H1 (cell line): ENCODE measurements at regions not wholly inside any gene's neighbourhood (a gene's known extent, or its start where the extent isn't known, plus 50 kb on each side); places are given as distances from the start of the nearest gene placed in this dataset.

Source experiments
- CTCF ChIA-PET: fragments of 300-600 bp; sonication (Branson Sonifier 250); formaldehyde crosslinking; loops from one replicate; lab custom pipeline; 2021; ENCODE audit not compliant: partially characterized antibody; lab: Charles Lee
- POLR2A ChIA-PET: fragments of 300-600 bp; sonication (Branson Sonifier 250); formaldehyde crosslinking; loops from one replicate; lab custom pipeline; 2021; ENCODE audit warnings: inconsistent platforms; ENCODE audit not compliant: partially characterized antibody; lab: Charles Lee
- DNase-seq, 2 experiments: peaks; one replicate each; pipeline versions ENCODE4 v3.0.0 to v3.0.0-alpha.2; 2010 to 2022; ENCODE audit warnings: low spot score in 2 of 2, low read depth in 1 of 2, mixed read lengths in 1 of 2
- FAIRE-seq: peaks from 2 replicates; lab custom pipeline; 2011; peaks lifted over from hg19 to GRCh38; lab: Jason Lieb, UNC
- H2AFZ ChIP-seq: 2 replicates; pipeline ENCODE4 v1.8.1; 2012; ENCODE audit warnings: low read length, inconsistent platforms
- H2AK5ac ChIP-seq: 2 replicates; pipeline ENCODE4 v1.6.1; 2013; ENCODE audit warnings: low read depth, low read length
- H2BK120ac ChIP-seq: replicated peaks from 2 replicates; pipeline ENCODE3; 2013; ENCODE audit warnings: low read depth, low read length, inconsistent platforms
- H2BK12ac ChIP-seq: 2 replicates; pipeline ENCODE4 v1.6.1; 2013; ENCODE audit warnings: low read depth, low read length
- H2BK15ac ChIP-seq: 2 replicates; pipeline ENCODE4 v1.6.1; 2013; ENCODE audit warnings: low read length
- H2BK20ac ChIP-seq: 2 replicates; pipeline ENCODE4 v1.6.1; 2013; ENCODE audit warnings: low read length
- H2BK5ac ChIP-seq: 2 replicates; pipeline ENCODE4 v1.6.1; 2013; ENCODE audit warnings: low read depth, low read length
- H3K14ac ChIP-seq: 2 replicates; pipeline ENCODE4 v1.6.1; 2013; ENCODE audit warnings: inconsistent platforms; ENCODE audit not compliant: insufficient read length
- H3K18ac ChIP-seq: 2 replicates; pipeline ENCODE4 v1.6.1; 2013; ENCODE audit warnings: low read length; ENCODE audit errors: extremely low read depth
- H3K23ac ChIP-seq: 2 replicates; pipeline ENCODE4 v1.6.1; 2013; ENCODE audit warnings: inconsistent platforms; ENCODE audit not compliant: insufficient read length
- H3K23me2 ChIP-seq: 2 replicates; pipeline ENCODE4 v1.6.1; 2013; ENCODE audit warnings: low read depth, low read length
- H3K27ac ChIP-seq: 2 replicates; pipeline ENCODE4 v1.6.1; 2011; ENCODE audit warnings: low read depth, low read length, inconsistent platforms
- H3K27me3 ChIP-seq, 4 experiments: replicated peaks in 1 of 4; 1 replicate in 1 of 4; 2 replicates in 3 of 4; pipeline versions ENCODE4 v1.6.1 to v1.8.1; 2011 to 2013; ENCODE audit warnings: low read length in 3 of 4, mild to moderate bottlenecking in 3 of 4, inconsistent platforms in 2 of 4, mixed read lengths in 2 of 4, moderate library complexity in 1 of 4; ENCODE audit not compliant: control insufficient read depth in 3 of 4, insufficient read depth in 3 of 4; ENCODE audit errors: extremely low read depth in 1 of 4
- H3K36me3 ChIP-seq, 4 experiments: 2 replicates each; pipeline versions ENCODE4 v1.6.1 to v1.8.1; 2011 to 2013; ENCODE audit warnings: mild to moderate bottlenecking in 4 of 4, low read length in 3 of 4, moderate library complexity in 2 of 4, control low read depth in 1 of 4, inconsistent platforms in 1 of 4; ENCODE audit not compliant: insufficient read depth in 4 of 4, control insufficient read depth in 2 of 4
- H3K4ac ChIP-seq: replicated peaks from 2 replicates; pipeline ENCODE3; 2013; ENCODE audit warnings: low read length, low read depth, mixed read lengths, inconsistent platforms; ENCODE audit not compliant: insufficient read length
- H3K4me1 ChIP-seq, 4 experiments: replicated peaks in 1 of 4; 1 replicate in 1 of 4; 2 replicates in 3 of 4; pipeline versions ENCODE4 v1.6.1 to v1.8.1; 2011 to 2013; ENCODE audit warnings: low read length in 3 of 4, inconsistent platforms in 2 of 4, mixed read lengths in 1 of 4; ENCODE audit not compliant: insufficient read depth in 4 of 4, control insufficient read depth in 3 of 4
- H3K4me2 ChIP-seq, 2 experiments: 2 replicates each; pipeline versions ENCODE4 v1.6.1 to v1.8.1; 2011 to 2013; ENCODE audit warnings: low read depth in 2 of 2, low read length in 2 of 2, control low read depth in 1 of 2, inconsistent platforms in 1 of 2, mild to moderate bottlenecking in 1 of 2; ENCODE audit not compliant: insufficient read depth in 1 of 2
- H3K4me3 ChIP-seq, 4 experiments: fragments of 200-600, 300-600 bp in 1 of 4; sonication (generic), shearing (Covaris generic), sonication (Bioruptor Twin) in 1 of 4; 2 replicates each; pipeline versions ENCODE4 v1.5.1 to v1.8.1; 2011 to 2016; ENCODE audit warnings: low read length in 4 of 4, low read depth in 3 of 4, control low read depth in 2 of 4, inconsistent platforms in 2 of 4, mild to moderate bottlenecking in 2 of 4, mixed read lengths in 1 of 4, moderate library complexity in 1 of 4; ENCODE audit not compliant: insufficient read depth in 2 of 4; ENCODE audit errors: extremely low read depth in 1 of 4
- H3K56ac ChIP-seq: replicated peaks from 2 replicates; pipeline ENCODE3; 2013; ENCODE audit warnings: low read depth, mild to moderate bottlenecking, mixed read lengths, low read length, inconsistent platforms; ENCODE audit not compliant: insufficient read length
- H3K79me1 ChIP-seq: 2 replicates; pipeline ENCODE4 v1.6.1; 2013; ENCODE audit warnings: low read depth, low read length, control low read depth
- H3K79me2 ChIP-seq, 2 experiments: 2 replicates each; pipeline versions ENCODE4 v1.6.1 to v1.8.1; 2012 to 2013; ENCODE audit warnings: low read length in 2 of 2, mild to moderate bottlenecking in 2 of 2, inconsistent platforms in 1 of 2; ENCODE audit not compliant: insufficient read depth in 2 of 2, control insufficient read depth in 1 of 2
- H3K9ac ChIP-seq, 4 experiments: replicated peaks in 1 of 4; 1 replicate in 1 of 4; 2 replicates in 3 of 4; pipeline versions ENCODE4 v1.6.1 to v1.8.1; 2011 to 2013; ENCODE audit warnings: low read depth in 3 of 4, low read length in 3 of 4, control low read depth in 2 of 4, mild to moderate bottlenecking in 2 of 4, moderate library complexity in 2 of 4, inconsistent platforms in 1 of 4; ENCODE audit errors: extremely low read depth in 1 of 4
- H3K9me3 ChIP-seq, 2 experiments: 2 replicates each; pipeline versions ENCODE4 v1.6.1 to v1.8.1; 2012 to 2013; ENCODE audit warnings: mild to moderate bottlenecking in 2 of 2, moderate library complexity in 2 of 2, control low read depth in 1 of 2, inconsistent platforms in 1 of 2, low read depth in 1 of 2, low read length in 1 of 2, mixed read lengths in 1 of 2; ENCODE audit not compliant: insufficient read depth in 2 of 2
- H4K20me1 ChIP-seq, 2 experiments: replicated peaks in 1 of 2; 2 replicates each; pipeline versions ENCODE3 to v1.8.1; 2011 to 2013; ENCODE audit warnings: inconsistent platforms in 2 of 2, low read length in 2 of 2, mild to moderate bottlenecking in 1 of 2; ENCODE audit not compliant: insufficient read depth in 2 of 2, control insufficient read depth in 1 of 2
- H4K5ac ChIP-seq: 2 replicates; pipeline ENCODE4 v1.6.1; 2013; ENCODE audit warnings: low read length, low read depth, mixed read lengths, inconsistent platforms; ENCODE audit not compliant: insufficient read length
- H4K8ac ChIP-seq: 2 replicates; pipeline ENCODE4 v1.8.0; 2013; ENCODE audit warnings: mild to moderate bottlenecking, moderate library complexity, low read length, inconsistent platforms; ENCODE audit not compliant: insufficient read depth; ENCODE audit errors: extremely low read depth
- H4K91ac ChIP-seq: replicated peaks from 2 replicates; pipeline ENCODE3; 2013; ENCODE audit warnings: low read length, mixed read lengths, inconsistent platforms; ENCODE audit not compliant: insufficient read length
- ASH2L ChIP-seq: fragments of 200-600, 300-600 bp; sonication (generic); IDR thresholded peaks from one replicate; pipeline ENCODE4 v1.7.1; 2017; ENCODE audit warnings: low read length
- CBX8 ChIP-seq: fragments of 300-800, 300-1000 bp; sonication (generic); IDR thresholded peaks from 2 replicates; pipeline ENCODE4 v1.7.1; 2016; ENCODE audit warnings: low read depth, low read length, borderline replicate concordance
- CEBPB ChIP-seq: IDR thresholded peaks from 2 replicates; pipeline ENCODE4 v1.6.1; 2012; ENCODE audit warnings: low read depth, low read length
- CHD1 ChIP-seq: IDR thresholded peaks from 2 replicates; pipeline ENCODE4 v1.6.1; 2012; ENCODE audit warnings: low read depth, low read length, improper control_type of control experiment
- CREB1 ChIP-seq: IDR thresholded peaks from 2 replicates; pipeline ENCODE4 v1.6.1; 2012; ENCODE audit warnings: inconsistent platforms
- CTBP2 ChIP-seq: IDR thresholded peaks from 2 replicates; pipeline ENCODE4 v1.7.0; 2011; ENCODE audit warnings: borderline replicate concordance, mild to moderate bottlenecking, moderate library complexity, mixed read lengths, low read length; ENCODE audit not compliant: insufficient read depth, insufficient read length
- GTF2F1 ChIP-seq: IDR thresholded peaks from 2 replicates; pipeline ENCODE4 v1.6.1; 2012; ENCODE audit warnings: low read depth, low read length, improper control_type of control experiment, borderline replicate concordance
- NANOG ChIP-seq: IDR thresholded peaks from 2 replicates; pipeline ENCODE4 v1.6.1; 2011; ENCODE audit warnings: low read length, low read depth, mild to moderate bottlenecking, inconsistent platforms; ENCODE audit not compliant: insufficient read depth, poor library complexity, severe bottlenecking
- POLR2A ChIP-seq, 2 experiments: IDR thresholded peaks; 1 replicate in 1 of 2; 2 replicates in 1 of 2; pipeline ENCODE4 v1.6.1; 2011; ENCODE audit warnings: low read depth in 2 of 2, low read length in 2 of 2, mild to moderate bottlenecking in 2 of 2; ENCODE audit errors: control extremely low read depth in 1 of 2
- RAD21 ChIP-seq, 2 experiments: IDR thresholded peaks in 1 of 2; conservative IDR thresholded peaks in 1 of 2; 2 replicates each; pipeline ENCODE4 v1.6.1; 2011; ENCODE audit warnings: low read depth in 2 of 2, low read length in 2 of 2, improper control_type of control experiment in 1 of 2, inconsistent platforms in 1 of 2, mild to moderate bottlenecking in 1 of 2, moderate library complexity in 1 of 2
- TAF7 ChIP-seq: optimal IDR thresholded peaks from 2 replicates; pipeline ENCODE3; 2011; ENCODE audit warnings: low read depth, mild to moderate bottlenecking, inconsistent platforms, low read length, moderate library complexity, borderline replicate concordance
- TEAD4 ChIP-seq: IDR thresholded peaks from 2 replicates; pipeline ENCODE4 v1.6.1; 2012; ENCODE audit warnings: low read depth, low read length, inconsistent platforms, mixed read lengths
- WGBS, 2 experiments: shearing (Covaris generic) in 1 of 2; methylation state at CpG; one replicate each; pipeline versions ENCODE4 v1.1.6 to v1.1.7; 2013 to 2015; ENCODE audit warnings: low lambda C conversion rate in 2 of 2, mixed read lengths in 2 of 2, inconsistent platforms in 1 of 2, low coverage in 1 of 2, missing lambda C conversion rate in 1 of 2; ENCODE audit not compliant: insufficient replicate concordance in 2 of 2, insufficient coverage in 1 of 2, insufficient read length in 1 of 2; ENCODE audit errors: extremely low coverage in 1 of 2, missing lambda C conversion rate in 1 of 2; 5-methylcytosine and 5-hydroxymethylcytosine counted together
- TF ChIP-seq, protein P1 (sequence below): IDR thresholded peaks from 2 replicates; pipeline ENCODE4 v1.6.1; 2012; ENCODE audit warnings: low read length, inconsistent platforms

DNA sequence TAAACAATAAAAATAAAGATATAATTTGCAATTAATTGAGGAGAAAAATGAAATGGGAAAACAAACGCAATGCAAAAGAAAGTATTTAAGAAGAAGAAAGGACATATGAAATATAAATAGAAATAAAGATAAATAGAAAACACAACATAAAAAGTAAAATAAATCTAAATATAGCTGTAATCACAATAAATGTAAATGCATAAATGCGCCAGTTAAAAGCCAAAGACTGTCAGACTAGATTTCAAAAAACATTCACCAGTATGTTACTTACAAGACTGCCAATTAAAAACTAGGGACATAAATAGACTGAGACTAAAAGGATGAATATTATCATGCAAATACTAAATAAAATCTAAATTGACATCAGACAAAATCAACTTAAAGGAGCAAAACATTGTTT lies 102.4 kb downstream of the KDR start:
- Histone ChIP-seq H3K27ac (no peak overlapping the region), H3K9ac (no peak overlapping the region), H3K14ac (no peak overlapping the region), H2AK5ac (no peak overlapping the region), H3K4me3 (no peak overlapping the region), H2BK120ac (no peak overlapping the region), H2BK12ac (no peak overlapping the region), H2BK5ac (no peak overlapping the region), H2AFZ (no peak overlapping the region), H3K18ac (no peak overlapping the region), H2BK15ac (no peak overlapping the region), H3K27me3 (no peaks in the 10 kb centered on the region), H3K56ac (no peak overlapping the region), H4K5ac (no peak overlapping the region), H3K9me3 (no peaks in the 10 kb centered on the region; a peak in 1 of 4 replicates), H3K23ac (no peak overlapping the region), H3K4ac (no peak overlapping the region), H3K4me1 (no peaks in the 10 kb centered on the region; a peak in 2 of 7 replicates), H3K36me3 (no peaks in the 10 kb centered on the region), H3K79me1 (no peaks in the 10 kb centered on the region), H4K91ac (no peak overlapping the region), H2BK20ac (no peak overlapping the region), H4K20me1 (no peaks in the 10 kb centered on the region), H4K8ac (no peak overlapping the region), H3K23me2 (no peaks in the 10 kb centered on the region), H3K4me2 (no peak overlapping the region), H3K79me2 (no peaks in the 10 kb centered on the region)
- ChIA-PET CTCF (no interaction called here), POLR2A (no interaction called here)
- no peak for DNase-seq
- no peak for FAIRE-seq
- WGBS, 2 experiments = 93% methylated on average over 2 of the region's 2 CpGs; no CpG with 5 or more reads in 1 of the 2 experiments
- no peak for TF ChIP-seq CBX8
- no peak for TF ChIP-seq RAD21 (IDR thresholded peaks at IDR 0.05 in 1 of 2, conservative IDR thresholded peaks at IDR 0.05 in 1 of 2; ENCODE audit: low read depth in 2 of 2, low read length in 2 of 2)
- no peak for TF ChIP-seq GTF2F1
- TF ChIP-seq CHD1 = no peak
- TF ChIP-seq NANOG = no peak
- no peak for TF ChIP-seq ASH2L
- no peak for TF ChIP-seq CTBP2
- no peak for TF ChIP-seq POLR2A (IDR thresholded peaks at IDR 0.05; ENCODE audit: control extremely low read depth in 1 of 2, low read depth in 2 of 2, low read length in 2 of 2)
- TF ChIP-seq CREB1 = no peak
- no peak for TF ChIP-seq TAF7
- TF ChIP-seq, protein P1, sequence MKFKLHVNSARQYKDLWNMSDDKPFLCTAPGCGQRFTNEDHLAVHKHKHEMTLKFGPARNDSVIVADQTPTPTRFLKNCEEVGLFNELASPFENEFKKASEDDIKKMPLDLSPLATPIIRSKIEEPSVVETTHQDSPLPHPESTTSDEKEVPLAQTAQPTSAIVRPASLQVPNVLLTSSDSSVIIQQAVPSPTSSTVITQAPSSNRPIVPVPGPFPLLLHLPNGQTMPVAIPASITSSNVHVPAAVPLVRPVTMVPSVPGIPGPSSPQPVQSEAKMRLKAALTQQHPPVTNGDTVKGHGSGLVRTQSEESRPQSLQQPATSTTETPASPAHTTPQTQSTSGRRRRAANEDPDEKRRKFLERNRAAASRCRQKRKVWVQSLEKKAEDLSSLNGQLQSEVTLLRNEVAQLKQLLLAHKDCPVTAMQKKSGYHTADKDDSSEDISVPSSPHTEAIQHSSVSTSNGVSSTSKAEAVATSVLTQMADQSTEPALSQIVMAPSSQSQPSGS = no peak
- TF ChIP-seq CEBPB = no peak
- TF ChIP-seq TEAD4 = no peak
